GM23338 (cell line): ENCODE measurements at regions not wholly inside any gene's neighbourhood (a gene's known extent, or its start where the extent isn't known, plus 50 kb on each side); places are given as distances from the start of the nearest gene placed in this dataset.

Source experiments
- CREB1 ChIP-seq: fragments of 250-450 bp; sonication (Bioruptor Pico); IDR thresholded peaks from 2 replicates; pipeline ENCODE4 v1.5.0; 2020; ENCODE audit warnings: low read depth, mild to moderate bottlenecking, moderate library complexity
- CTCF ChIP-seq, 2 experiments: fragments of 200-600 bp in 1 of 2; sonication (generic) in 1 of 2; conservative IDR thresholded peaks; 2 replicates each; pipeline versions ENCODE4 v1.5.1 to v1.6.1; 2016 to 2017; ENCODE audit warnings: antibody characterized with exemption in 2 of 2, low read depth in 2 of 2, mild to moderate bottlenecking in 2 of 2, moderate library complexity in 1 of 2
- ETS1 ChIP-seq: IDR thresholded peaks from 2 replicates; pipeline ENCODE4 v1.6.1; 2016; ENCODE audit warnings: antibody characterized with exemption
- EZH2 ChIP-seq: fragments of 200-600 bp; sonication (generic); IDR thresholded peaks from one replicate; pipeline ENCODE4 v1.8.0; 2017; ENCODE audit warnings: antibody characterized with exemption, mild to moderate bottlenecking, low read depth; ENCODE audit not compliant: unreplicated experiment
- EZH2phosphoT487 ChIP-seq: fragments of 200-600 bp; sonication (generic); IDR thresholded peaks from one replicate; pipeline ENCODE4 v1.8.1; 2018; ENCODE audit warnings: antibody characterized with exemption; ENCODE audit not compliant: unreplicated experiment
- JUNB ChIP-seq: IDR thresholded peaks from one replicate; pipeline ENCODE4 v1.6.1; 2016; ENCODE audit warnings: antibody characterized with exemption; ENCODE audit not compliant: unreplicated experiment
- POLR2AphosphoS5 ChIP-seq: IDR thresholded peaks from 2 replicates; pipeline ENCODE4 v1.6.1; 2016; ENCODE audit warnings: antibody characterized with exemption, low read depth
- REST ChIP-seq: IDR thresholded peaks from one replicate; pipeline ENCODE4 v1.6.1; 2018; ENCODE audit warnings: antibody characterized with exemption; ENCODE audit not compliant: unreplicated experiment
- STAT1 ChIP-seq: IDR thresholded peaks from one replicate; pipeline ENCODE4 v1.6.1; 2016; ENCODE audit warnings: antibody characterized with exemption; ENCODE audit not compliant: unreplicated experiment
- ZNF331 ChIP-seq: fragments of 250-450 bp; sonication (Bioruptor Pico); IDR thresholded peaks from 2 replicates; pipeline ENCODE4 v1.5.0; 2020; ENCODE audit warnings: low read depth, mild to moderate bottlenecking, moderate library complexity
- ZNF462 ChIP-seq: fragments of 250-450 bp; sonication (Bioruptor Pico); IDR thresholded peaks from 2 replicates; pipeline ENCODE4 v1.5.0; 2020; ENCODE audit warnings: mild to moderate bottlenecking, moderate library complexity

- TF ChIP-seq REST (no peak), CTCF (conservative IDR thresholded peaks at IDR 0.05; ENCODE audit: low read depth in 2 of 2) (no peak), POLR2AphosphoS5 (no peak), EZH2 (no peak), JUNB (no peak), EZH2phosphoT487 (no peak), STAT1 (no peak), ETS1 (no peak), ZNF331 (CRISPR knock-in tag) (no peak), ZNF462 (CRISPR knock-in tag) (no peak), CREB1 (no peak)
Measured at GRCh38 chrX:40437348-40437747, 143.4 kb upstream of the ATP6AP2 start.
